HuH-7 (cell line): ENCODE measurements at regions not wholly inside any gene's neighbourhood (a gene's known extent, or its start where the extent isn't known, plus 50 kb on each side); places are given as distances from the start of the nearest gene placed in this dataset.

ENCODE experiments used
- DNase-seq: peaks from one replicate; pipeline ENCODE4 v3.0.0; 2011; ENCODE audit warnings: low spot score

DNA sequence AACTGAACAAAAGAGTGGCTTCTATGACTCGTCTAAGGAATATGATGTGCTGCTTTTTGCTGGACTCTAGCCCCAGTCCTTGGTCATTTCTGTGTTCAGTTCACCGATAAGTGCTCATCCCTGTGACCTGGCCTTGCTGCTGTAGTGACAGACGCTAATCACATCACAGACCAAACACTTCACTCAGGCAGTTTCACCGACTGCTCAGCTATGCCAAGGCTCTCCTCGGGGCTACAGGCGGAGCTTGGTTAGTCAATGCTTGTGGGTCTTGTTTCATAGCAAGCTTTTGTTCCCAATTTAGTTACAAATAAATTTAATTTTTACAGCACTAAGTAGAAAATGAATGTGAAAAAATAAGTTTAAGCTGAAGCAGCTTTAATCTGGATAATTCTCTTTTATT lies 190.8 kb upstream of the PRKCQ start:
- no peak for DNase-seq

DNA sequence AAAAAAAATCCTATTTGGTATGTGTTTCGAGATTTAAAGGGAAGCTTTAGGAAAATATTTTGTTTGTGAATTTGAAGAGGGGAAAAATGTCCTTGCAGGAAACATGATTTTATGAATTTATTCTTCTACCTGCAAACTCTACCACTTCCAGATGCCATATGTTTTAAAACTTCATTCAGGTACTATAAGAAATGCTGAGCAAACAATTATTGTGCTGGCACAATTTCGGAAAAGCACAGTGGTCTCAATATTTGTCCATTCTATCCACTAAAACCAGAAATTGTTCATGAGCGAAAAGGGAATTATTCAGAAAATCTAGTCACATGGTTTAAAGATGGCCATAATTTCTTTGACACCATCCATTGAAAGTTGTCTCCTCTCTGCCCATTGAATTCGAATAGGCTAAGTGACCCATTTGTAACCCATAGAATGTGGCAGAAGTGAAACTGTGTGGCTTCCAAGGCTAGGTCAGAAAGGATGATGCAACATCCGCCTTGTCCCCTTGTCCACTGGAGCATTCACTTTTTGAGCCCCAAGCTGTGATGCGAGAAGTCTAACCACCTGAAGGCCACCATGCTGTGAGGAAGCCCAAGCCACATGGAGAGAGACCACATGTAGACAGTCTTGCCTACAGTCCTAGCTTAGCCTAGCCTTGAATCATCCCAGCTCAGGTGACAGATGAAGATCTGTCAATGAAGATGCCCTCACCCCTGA lies 189.8 kb upstream of the PRKCQ start:
- no peak for DNase-seq

DNA sequence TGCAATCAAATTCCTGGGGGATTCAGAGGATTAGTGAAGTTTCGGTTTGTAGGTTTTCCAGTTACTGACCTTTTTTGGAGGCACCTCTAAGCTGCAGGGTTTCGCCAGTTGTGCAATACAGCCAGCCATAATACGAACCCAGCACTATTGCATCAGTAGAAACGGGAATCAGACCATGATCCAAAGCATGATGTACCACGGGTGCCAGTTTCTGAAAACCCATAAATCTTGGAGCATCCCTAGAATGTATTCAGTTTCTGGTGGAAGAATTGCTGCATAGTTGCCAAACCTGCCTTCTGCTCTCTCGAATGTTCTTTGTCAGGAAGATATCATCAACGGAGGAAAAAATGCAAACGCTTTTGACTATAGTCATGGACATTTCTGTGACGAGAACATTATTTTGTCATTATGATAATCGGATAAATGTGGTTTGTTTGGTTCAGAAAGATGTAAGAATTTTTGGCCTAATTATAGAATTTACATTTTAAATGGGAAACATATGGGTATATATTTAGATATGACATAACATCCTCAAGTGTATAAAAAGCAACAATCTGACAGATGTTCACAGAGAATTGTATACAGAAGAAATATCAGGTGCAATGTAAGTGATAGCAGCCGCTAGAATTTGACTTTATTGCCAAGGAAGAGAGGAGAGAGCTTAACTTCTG lies 186.2 kb upstream of the PRKCQ start:
- DNase-seq = no peak

- no peak for DNase-seq
Observed at GRCh38 chr10:6763423-6763822, 183.3 kb upstream of the PRKCQ start.

GRCh38 chr10:6763001-6763400 lies 182.9 kb upstream of the PRKCQ start:
- DNase-seq = no peak

DNA sequence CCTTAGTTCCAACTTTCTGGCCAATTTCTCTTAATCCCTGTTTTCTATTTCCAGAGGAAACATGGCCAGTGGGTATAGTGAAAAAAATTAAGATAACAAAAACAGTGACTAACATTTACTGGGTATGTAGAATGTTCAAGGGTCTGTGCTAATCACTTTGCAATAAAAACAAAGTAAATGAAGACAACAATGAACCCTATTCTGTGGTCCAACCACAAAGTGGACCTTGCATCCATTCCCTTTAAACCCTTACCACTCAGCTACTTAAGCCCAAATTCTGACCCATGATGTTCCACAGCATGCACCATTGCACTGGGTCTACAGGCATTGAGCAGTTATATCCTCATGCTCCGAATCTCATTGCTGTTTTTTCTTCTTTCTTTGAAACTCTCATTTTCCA lies 179.9 kb upstream of the PRKCQ start:
- DNase-seq = no peak

- DNase-seq = no peak
Observed at GRCh38 chr10:6757158-6757557, 177.1 kb upstream of the PRKCQ start.

- no peak for DNase-seq
Observed at GRCh38 chr10:6756716-6757115, 176.6 kb upstream of the PRKCQ start.

- DNase-seq = no peak
Observed at GRCh38 chr10:6755781-6756460, 175.8 kb upstream of the PRKCQ start.

- DNase-seq = no peak
Observed at GRCh38 chr10:6753644-6754043, 173.6 kb upstream of the PRKCQ start.

- DNase-seq = no peak
Observed at GRCh38 chr10:6751363-6751762, 171.3 kb upstream of the PRKCQ start.

DNA sequence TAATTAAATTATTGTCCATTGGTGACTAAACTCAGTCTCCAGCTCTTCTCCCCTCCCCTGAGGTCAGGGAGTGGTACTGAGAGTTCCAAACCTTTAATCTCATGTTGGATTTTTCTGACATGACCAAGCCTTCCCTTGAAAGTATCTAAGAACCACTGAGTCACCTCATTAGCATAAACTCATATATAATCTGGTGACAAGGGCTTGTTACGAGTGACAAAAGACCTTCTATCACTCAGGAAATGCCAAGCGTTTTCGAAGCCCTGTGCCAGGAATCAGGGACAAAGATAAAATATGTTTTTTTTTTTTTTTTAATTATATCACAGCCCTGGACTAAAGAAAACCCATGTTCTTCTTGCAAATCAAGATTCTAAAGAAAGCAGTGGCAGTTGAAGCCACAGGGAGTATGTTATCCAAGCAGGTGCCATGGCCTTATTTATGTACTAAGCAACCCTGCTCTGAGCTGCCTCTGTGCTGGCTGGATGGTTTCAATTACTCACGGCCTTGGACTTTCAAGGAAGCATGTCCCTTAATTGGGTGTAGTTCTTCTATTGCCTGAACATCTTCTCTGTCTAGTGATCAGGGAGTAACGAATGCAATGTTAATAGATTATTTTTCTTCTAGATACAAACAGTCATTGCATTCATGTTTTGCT lies 169.0 kb upstream of the PRKCQ start:
- no peak for DNase-seq

DNA sequence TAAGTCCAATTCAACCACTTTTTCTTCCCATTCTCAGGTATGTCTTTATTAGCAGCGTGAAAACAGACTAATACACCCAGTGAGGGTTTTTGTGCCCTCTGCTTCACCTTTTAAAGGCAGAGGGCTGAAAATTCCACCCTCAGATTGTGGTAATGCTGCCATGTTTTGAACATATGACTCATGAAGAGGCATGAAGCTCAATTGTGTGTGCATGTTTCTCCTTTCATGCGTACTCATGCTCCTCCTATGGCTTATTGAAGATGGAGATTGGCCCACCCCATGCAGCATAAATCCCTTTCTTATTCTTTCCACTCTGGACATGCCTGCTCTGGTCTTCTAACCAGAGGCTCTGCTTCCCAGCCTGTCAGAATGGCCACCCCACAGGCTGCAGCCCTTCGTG lies 168.0 kb upstream of the PRKCQ start:
- no peak for DNase-seq

GRCh38 chr10:6746782-6747181 lies 166.7 kb upstream of the PRKCQ start:
- no peak for DNase-seq

GRCh38 chr10:6743291-6743849 lies 163.3 kb upstream of the PRKCQ start:
- no peak for DNase-seq

- no peak for DNase-seq
Observed at GRCh38 chr10:6741541-6741941, 161.5 kb upstream of the PRKCQ start.

GRCh38 chr10:6739530-6740174 lies 159.6 kb upstream of the PRKCQ start:
- no peak for DNase-seq

- DNase-seq = no peak
Observed at GRCh38 chr10:6738112-6738768, 158.2 kb upstream of the PRKCQ start.

GRCh38 chr10:6737758-6738111 lies 157.7 kb upstream of the PRKCQ start:
- DNase-seq = no peak

- no peak for DNase-seq
Observed at GRCh38 chr10:6737080-6737641, 157.1 kb upstream of the PRKCQ start.

- no peak for DNase-seq
Observed at GRCh38 chr10:6734286-6734685, 154.2 kb upstream of the PRKCQ start.
